Calu3 (cell line): ENCODE measurements at regions not wholly inside any gene's neighbourhood (a gene's known extent, or its start where the extent isn't known, plus 50 kb on each side); places are given as distances from the start of the nearest gene placed in this dataset.

Experiments
- BruUV-seq: library from RNA; stranded (reverse); fragments of 400-500 nt; replicated peaks from 2 replicates; lab custom pipeline; 2021; lab: Mats Ljungman, UMichigan
- CTCF ChIA-PET: fragments of 300-600 bp; sonication (Branson Sonifier 250); formaldehyde crosslinking; loops from one replicate; lab custom pipeline; 2022; ENCODE audit warnings: antibody characterized with exemption; lab: Charles Lee
- DNase-seq: peaks from one replicate; pipeline ENCODE4 v3.0.0; 2022
- H3K27ac Mint-ChIP-seq: one replicate; pipeline ENCODE4 v1.8.0; 2022; ENCODE audit warnings: mixed read lengths; ENCODE audit not compliant: unreplicated experiment
- H3K27me3 Mint-ChIP-seq: one replicate; pipeline ENCODE4 v1.8.0; 2022; ENCODE audit warnings: mixed read lengths; ENCODE audit not compliant: unreplicated experiment
- H3K36me3 Mint-ChIP-seq: one replicate; pipeline ENCODE4 v1.8.0; 2022; ENCODE audit warnings: mild to moderate bottlenecking, moderate library complexity, mixed read lengths; ENCODE audit not compliant: insufficient read depth, unreplicated experiment
- H3K4me1 Mint-ChIP-seq: one replicate; pipeline ENCODE4 v1.8.0; 2022; ENCODE audit warnings: mild to moderate bottlenecking, low read depth, mixed read lengths; ENCODE audit not compliant: unreplicated experiment
- H3K4me3 Mint-ChIP-seq: one replicate; pipeline ENCODE4 v1.8.0; 2022; ENCODE audit warnings: mild to moderate bottlenecking, low read depth, moderate library complexity, mixed read lengths; ENCODE audit not compliant: unreplicated experiment
- H3K9me3 Mint-ChIP-seq: one replicate; pipeline ENCODE4 v1.8.0; 2022; ENCODE audit warnings: low read depth, mixed read lengths; ENCODE audit not compliant: unreplicated experiment
- intact Hi-C: fragments of 100-400 bp; cut with micrococcal nuclease; formaldehyde crosslinking; loops from one replicate; pipeline ENCODE4 v1.10.0; 2022; ENCODE audit not compliant: unreplicated experiment
- TF ChIP-seq, protein P1 (sequence below): fragments of 200-600 bp; IDR thresholded peaks from one replicate; pipeline ENCODE4 v1.8.0; 2022; ENCODE audit warnings: antibody characterized with exemption; ENCODE audit not compliant: unreplicated experiment

DNA sequence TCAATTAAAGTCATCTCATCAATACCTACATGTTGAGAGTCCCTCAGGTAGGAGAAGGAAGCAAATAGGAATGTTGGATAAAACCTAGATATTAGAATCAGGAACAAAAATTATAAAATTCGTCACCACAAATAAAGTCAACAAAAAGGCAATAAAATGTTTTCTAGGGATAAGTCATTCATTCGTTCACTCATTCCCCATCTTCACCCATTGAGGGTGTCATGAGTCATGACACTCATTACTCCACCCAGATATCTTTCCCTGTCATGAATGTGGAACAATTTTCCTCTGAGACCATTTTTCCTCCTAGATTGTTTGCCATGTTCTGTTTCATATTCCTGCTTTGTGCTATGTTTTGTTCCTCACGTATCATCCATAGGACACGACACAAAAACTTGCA, 50.9 kb upstream of the OLIG3 start:
- intact Hi-C loops: no loop called here
- CTCF ChIA-PET: no interaction called here
- TF ChIP-seq, protein P1, sequence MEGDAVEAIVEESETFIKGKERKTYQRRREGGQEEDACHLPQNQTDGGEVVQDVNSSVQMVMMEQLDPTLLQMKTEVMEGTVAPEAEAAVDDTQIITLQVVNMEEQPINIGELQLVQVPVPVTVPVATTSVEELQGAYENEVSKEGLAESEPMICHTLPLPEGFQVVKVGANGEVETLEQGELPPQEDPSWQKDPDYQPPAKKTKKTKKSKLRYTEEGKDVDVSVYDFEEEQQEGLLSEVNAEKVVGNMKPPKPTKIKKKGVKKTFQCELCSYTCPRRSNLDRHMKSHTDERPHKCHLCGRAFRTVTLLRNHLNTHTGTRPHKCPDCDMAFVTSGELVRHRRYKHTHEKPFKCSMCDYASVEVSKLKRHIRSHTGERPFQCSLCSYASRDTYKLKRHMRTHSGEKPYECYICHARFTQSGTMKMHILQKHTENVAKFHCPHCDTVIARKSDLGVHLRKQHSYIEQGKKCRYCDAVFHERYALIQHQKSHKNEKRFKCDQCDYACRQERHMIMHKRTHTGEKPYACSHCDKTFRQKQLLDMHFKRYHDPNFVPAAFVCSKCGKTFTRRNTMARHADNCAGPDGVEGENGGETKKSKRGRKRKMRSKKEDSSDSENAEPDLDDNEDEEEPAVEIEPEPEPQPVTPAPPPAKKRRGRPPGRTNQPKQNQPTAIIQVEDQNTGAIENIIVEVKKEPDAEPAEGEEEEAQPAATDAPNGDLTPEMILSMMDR: no peak
- Mint-ChIP-seq H3K36me3 (no peaks in the 10 kb centered on the region), H3K9me3 (no peaks in the 10 kb centered on the region), H3K27me3 (peaks cover 13% of the 10 kb centered on the region), H3K4me1 (no peaks in the 10 kb centered on the region), H3K4me3 (no peak overlapping the region), H3K27ac (no peak overlapping the region)
- no TSS peak for BruUV-seq
- DNase-seq: no peak

DNA sequence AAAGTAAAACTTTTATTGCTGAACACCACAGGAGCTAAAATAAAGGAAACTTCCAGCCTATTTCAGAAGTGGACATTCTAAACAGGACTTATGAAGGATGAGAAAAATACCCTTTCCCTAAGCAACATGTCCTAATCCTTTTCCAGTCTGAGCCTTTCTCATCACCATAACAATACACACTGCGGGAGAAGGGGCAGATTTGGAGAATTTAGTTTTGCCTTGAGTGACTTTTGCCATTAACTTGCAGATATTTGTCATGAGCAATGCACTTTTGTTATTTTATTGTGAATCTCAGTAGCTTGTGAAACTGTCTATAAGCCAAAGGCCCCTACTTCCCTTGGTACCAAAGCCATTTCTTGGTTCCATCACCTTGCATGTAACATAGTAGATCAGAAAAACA, 53.0 kb upstream of the OLIG3 start:
- Mint-ChIP-seq H3K9me3 (no peaks in the 10 kb centered on the region), H3K4me1 (no peaks in the 10 kb centered on the region), H3K4me3 (no peak overlapping the region), H3K27ac (no peak overlapping the region), H3K36me3 (no peaks in the 10 kb centered on the region), H3K27me3 (peaks cover 13% of the 10 kb centered on the region)
- no TSS peak for BruUV-seq
- intact Hi-C loops: no loop called here
- TF ChIP-seq, protein P1: no peak
- CTCF ChIA-PET: no interaction called here
- DNase-seq: no peak

DNA sequence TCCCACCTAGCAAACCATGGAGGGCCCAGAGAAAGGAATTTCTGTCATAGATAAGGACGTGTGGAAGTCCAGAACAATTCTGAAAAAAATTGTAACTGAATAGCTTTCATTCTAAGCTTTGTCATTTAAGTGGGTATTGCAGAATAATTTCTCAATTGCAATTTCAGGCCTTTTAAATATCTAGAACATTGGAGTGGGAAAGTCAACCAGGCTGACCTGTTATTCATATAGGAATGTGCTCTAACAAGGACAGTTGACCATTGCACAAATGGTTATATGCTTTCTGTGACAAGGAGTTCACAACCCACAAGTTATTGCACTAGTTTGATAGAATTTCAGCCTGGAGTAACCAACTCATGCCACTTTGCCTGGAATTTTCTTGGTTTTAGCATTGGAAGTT, 53.4 kb upstream of the OLIG3 start:
- H3K4me3 Mint-ChIP-seq: no peak overlapping the region
- no peaks in the 10 kb centered on the region for H3K4me1 Mint-ChIP-seq
- TF ChIP-seq, protein P1: no peak
- H3K27me3 Mint-ChIP-seq: peaks cover 13% of the 10 kb centered on the region
- CTCF ChIA-PET: no interaction called here
- DNase-seq: no peak
- H3K27ac Mint-ChIP-seq: no peak overlapping the region
- BruUV-seq: no TSS peak
- intact Hi-C loops: no loop called here
- no peaks in the 10 kb centered on the region for H3K36me3 Mint-ChIP-seq
- H3K9me3 Mint-ChIP-seq: no peaks in the 10 kb centered on the region

DNA sequence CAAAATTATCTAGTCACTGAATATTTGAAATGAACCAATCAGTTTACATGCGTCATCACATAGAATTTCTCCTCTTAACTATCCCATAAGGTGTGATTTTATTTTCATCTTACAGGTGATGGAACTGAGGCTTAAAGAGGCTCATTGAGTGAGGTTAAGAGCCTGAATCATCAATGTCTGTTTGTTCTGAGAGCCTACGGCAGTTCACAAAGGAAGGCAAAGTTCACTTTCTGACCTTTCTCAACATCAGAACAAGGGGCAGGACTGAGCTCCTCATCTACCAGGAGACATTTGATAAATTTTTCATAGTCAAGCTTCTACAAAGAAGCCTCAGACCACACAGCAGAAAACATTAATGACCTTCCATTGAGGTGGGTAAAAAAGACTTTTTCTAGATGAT, 54.9 kb upstream of the OLIG3 start:
- peaks cover 13% of the 10 kb centered on the region for H3K27me3 Mint-ChIP-seq
- no peak for DNase-seq
- no peaks in the 10 kb centered on the region for H3K4me1 Mint-ChIP-seq
- no peaks in the 10 kb centered on the region for H3K36me3 Mint-ChIP-seq
- BruUV-seq: no TSS peak
- CTCF ChIA-PET: no interaction called here
- no peaks in the 10 kb centered on the region for H3K9me3 Mint-ChIP-seq
- no peak overlapping the region for H3K27ac Mint-ChIP-seq
- intact Hi-C loops: no loop called here
- no peak overlapping the region for H3K4me3 Mint-ChIP-seq
- TF ChIP-seq, protein P1: no peak
